CD1c-positive myeloid dendritic cell (primary cell): ENCODE measurements at regions not wholly inside any gene's neighbourhood (a gene's known extent, or its start where the extent isn't known, plus 50 kb on each side); places are given as distances from the start of the nearest gene placed in this dataset.
"Not testable (repeated sequence)": the region's sequence is repeated elsewhere in the genome, so short reads cannot be mapped to it uniquely, and the experiment has no call there.

Experiments used
- DNase-seq: peaks from one replicate; pipeline ENCODE4 v3.0.0-alpha.2; 2016; ENCODE audit errors: extremely low spot score

DNA sequence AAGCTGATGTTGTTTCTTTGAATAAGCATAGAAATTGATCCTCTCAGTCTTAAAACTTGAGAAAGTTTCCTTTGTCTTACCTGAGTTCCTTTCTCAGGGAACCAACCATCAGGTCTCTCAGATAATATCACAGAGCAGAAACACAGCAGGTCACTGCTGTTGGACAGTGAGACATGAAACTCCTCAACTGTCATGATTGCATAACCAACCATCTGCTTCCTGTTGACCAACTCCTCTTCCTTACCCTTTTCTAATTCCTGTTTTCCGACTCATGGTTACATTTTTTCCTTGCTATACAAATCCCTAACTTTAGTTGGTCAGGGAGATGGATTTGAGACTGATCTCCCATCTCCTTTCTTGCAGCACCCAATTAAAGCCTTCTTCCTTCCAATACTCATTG is 845.3 kb downstream of the FAM181B start:
- DNase-seq: no peak

DNA sequence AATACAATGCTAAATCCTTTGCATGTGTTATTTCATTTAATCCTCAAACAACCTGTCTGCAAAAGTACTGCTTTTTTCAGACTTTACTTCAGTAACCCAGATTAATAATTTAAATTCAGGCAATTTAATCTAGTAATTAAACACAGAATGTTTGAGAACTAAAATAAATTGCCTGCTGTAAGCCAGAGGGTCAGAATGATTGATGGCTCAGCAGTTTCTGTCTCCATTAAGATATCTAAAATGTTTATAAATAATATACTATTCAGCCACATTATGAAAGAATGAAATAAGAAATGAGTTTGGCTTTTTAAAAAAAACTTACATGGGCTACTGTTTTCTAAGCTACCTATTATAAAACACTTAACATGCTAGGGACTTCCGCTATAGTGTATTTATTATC is 846.0 kb downstream of the FAM181B start:
- no peak for DNase-seq

DNA sequence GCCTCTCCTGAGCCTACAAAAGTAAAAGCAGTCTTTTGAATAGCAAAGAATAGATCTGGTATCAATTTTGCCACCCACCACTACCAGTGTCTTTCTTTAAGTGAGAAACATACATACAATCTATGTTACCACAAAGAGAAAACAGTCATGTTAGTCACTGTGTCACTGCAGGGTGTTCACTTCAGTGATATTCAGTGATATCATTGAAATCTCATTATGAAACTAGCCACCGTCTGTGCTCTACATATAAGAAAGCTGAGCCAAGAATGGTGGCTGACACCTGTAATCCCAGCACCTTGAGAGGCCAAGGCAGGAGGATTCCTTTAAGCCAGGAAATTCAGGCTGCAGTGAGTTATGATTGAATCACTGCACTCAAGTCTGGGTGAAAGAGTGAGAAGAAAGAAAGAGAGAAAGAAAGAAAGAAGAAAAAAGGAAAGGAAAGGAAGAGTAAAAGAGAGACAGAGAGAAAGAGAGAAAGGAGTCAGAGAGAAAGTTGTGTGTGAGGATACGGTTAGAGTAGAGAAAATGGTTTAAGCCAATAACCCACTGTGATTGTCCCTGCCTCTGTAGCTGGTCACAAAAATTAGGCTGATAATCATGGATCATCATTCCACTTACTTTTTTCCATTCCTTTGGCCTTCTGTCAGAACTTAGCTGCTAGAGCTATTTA is 847.1 kb downstream of the FAM181B start:
- DNase-seq: no peak

DNA sequence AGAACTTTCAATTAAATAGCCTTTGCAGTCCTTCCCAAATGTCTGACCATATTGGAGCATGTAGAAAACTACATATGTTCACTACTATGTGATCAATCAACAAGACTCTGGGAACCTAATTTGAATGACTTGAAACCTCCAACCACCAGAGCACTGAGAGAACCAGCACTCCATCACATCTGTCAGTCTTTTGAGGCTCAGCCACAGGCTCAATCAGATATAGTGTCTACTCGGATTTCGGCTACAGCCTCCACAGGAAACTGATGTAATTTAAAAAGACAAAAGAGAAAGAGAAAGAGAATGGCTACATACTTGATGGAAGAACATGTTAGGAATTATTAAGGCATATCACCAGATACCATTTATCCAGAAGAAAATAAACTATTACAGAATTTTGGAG is 859.0 kb downstream of the FAM181B start:
- no peak for DNase-seq

DNA sequence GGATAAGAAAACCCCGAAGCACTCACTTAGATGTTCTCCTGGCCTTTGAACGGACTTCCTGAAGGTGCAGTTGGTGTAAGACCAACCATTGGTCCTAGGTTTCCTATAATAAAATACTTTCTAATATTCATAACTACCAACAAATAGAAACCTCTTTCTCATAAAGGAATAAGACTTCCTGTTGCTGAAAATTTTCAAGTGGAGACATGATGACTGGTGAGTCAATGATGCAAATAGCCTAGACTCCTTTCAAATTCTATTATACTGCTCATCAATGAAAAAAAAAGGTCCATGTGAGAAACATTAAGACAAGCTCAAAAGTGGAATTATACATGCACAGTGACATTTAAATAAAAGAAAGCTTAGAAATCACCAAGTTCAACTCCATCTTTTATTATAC is 862.8 kb downstream of the FAM181B start:
- no peak for DNase-seq

DNA sequence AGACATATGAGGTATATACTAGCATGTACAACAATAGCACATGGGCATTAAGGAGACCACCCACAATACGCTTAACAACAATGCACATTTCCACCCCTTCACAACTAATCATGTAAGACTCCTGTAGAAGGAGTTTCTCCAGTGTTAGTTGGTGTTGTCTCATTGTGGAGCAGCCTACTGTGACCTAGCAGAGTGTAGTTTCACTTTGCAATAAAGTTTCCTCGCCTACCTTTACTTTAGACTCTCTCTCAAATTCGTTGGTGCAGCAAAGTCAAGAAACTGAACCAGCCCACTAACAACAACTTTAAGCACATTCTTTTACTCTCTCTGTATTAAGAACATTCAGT is 863.6 kb downstream of the FAM181B start:
- DNase-seq: no peak

DNA sequence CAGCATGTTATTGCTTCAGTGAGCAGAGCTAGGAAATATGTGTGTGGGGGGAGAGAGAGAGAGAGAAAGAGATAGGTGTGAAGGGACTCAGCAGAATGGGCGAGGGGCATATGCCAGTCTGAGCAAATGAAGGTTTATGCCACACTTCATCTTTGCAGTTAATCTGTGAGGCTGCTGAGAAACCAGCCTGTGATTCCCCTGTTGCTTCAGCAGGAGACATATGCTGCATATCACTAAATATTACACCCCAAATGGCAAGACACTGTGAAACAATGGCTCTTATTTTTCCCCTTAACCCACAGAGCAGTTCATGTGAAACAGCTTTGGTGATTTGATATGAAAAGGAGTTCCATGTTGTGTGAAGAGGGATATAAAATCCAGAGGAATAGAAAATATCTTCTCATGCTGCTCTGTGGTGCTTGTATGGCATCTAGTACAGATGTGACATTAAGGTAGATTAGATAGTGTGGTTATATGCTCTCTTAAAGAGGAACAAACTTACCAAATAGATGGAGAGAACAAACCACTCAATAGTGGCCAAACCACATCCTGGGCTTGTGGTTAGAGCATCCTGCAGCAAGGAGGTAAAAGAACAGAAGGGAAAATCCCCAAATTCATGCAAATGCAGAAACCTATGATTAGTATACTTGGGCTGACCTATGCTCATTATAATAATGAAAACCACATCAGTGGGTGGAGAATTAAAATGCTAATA is 864.2 kb downstream of the FAM181B start:
- peak; percentile 35 for DNase-seq

DNA sequence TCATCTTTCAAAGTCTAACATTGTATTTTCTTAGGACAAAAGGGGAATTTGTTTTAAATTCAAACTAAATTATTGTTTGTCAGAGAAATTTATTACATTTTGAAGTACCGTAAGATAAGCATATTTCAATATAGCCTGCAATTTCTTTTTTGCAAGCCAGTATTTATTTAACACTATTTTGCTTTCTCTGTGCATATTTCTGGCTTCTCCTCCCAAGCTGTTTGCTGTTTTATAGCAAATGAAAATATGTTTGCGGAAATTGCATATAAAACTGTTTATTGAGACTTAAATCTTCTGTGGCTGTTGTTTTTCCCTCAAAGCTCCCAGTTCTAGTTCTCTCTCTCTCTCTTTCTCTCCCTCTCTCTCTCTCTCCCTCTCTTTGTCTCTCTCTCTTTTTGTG is 866.8 kb downstream of the FAM181B start:
- DNase-seq: no peak

DNA sequence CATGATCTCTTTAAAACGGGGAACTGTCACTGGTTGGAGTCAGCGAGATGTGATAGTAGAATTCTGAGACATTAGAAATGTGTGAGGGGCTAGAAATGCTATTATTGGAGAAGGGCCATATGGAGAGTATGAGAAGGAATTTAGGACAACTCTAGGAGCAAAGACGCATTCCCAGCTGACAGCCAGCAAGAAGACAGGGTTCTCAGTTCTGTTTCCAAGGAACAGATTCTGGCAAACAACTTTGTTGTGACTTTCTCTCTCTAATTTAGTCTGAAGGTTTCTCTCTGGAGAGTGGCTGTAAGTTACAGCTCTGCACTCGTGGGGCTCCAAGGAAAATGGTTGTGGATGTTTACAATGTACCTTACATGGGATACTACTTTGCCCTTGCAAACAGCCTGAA is 876.3 kb downstream of the FAM181B start:
- no peak for DNase-seq

DNA sequence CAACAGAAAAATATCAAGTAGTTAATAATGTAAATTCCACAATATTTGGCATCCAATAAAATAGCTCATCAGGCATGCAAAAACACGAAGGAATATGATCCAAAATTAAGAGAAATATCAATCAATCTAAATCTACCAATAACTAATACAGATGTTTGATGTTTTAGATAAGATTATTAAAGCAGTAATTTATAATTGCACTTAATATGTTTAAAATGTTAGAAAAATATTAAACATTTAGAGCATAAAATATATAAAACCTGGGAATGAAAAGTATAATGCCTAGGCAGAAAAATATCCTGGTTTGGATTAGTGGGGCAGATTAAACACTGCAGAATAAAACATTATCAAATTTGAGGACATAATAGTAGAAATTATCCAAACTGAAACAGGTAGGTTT is 879.9 kb downstream of the FAM181B start:
- DNase-seq: no peak

DNA sequence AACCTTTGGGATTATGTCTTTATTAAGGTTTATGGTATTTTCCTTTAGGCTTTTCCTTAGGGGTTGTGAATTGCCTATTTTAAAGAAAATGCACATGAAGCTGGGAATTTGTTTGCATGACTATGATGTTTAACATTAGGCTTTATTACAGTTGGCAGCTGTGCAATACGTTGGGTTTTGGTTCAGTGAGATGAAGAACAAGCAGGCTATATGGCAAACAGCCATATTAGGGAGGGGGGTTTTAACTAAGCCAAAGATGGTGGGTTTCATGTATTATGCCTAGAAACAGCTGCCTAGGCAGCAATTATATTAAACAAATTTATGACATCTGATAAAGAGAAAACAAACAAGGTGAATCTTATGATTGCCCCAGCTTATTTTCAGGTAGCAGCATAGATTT is 880.8 kb downstream of the FAM181B start:
- DNase-seq: no peak

DNA sequence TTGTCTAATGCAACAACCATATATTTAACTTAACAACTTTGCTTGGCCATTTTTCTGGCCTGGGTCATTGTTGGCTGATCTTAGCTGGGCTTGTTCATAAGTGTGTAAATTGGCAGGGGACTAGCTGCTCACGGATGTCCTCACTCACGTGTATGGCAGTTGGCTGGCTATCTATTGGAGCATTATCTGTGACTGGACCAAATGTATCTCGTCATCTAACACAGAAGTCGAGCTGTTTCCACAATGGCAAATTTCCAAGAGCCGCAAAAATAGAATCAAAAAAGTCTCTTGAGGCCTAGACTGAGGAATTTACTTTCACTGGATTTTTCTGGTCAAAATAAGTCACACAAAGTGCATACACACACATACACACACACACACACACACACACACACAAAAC is 893.3 kb downstream of the FAM181B start:
- DNase-seq: no peak

DNA sequence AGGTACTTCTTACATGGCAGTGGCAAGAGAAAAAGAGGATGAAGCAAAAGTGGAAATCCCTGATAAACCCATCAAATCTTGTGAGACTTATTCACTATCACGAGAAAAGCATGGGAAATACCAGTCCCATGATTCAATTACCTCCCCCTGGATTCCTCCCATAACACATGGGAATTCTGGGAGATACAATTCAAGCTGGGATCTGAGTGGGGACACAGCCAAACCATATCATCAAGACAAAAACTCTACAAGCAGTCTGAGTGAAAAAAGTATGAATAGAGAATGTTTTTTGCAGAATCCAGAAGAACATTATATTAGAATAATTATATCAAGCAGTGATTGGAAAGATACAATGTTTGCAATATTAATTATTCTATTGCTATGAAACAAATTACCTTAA is 893.7 kb downstream of the FAM181B start:
- DNase-seq: no peak

DNA sequence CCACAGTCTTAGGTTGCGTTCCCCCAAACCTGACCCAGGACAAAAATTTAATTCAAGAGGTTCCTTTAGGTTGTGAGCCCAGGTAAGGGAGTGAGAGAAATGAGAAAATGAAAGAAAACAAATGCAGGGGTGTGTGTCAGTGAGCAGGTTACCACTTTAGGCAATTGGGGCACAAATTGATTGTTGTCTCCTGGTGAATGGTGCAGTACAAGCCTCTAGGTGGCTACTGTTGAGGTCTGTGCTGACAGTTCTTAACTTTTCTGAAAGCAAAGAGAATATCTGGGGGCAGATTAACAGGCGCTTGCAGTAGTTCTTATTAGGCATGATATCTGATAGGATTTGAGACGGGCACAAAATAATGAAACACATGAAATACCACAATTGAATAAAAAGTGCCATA is 894.6 kb downstream of the FAM181B start:
- DNase-seq: no peak

DNA sequence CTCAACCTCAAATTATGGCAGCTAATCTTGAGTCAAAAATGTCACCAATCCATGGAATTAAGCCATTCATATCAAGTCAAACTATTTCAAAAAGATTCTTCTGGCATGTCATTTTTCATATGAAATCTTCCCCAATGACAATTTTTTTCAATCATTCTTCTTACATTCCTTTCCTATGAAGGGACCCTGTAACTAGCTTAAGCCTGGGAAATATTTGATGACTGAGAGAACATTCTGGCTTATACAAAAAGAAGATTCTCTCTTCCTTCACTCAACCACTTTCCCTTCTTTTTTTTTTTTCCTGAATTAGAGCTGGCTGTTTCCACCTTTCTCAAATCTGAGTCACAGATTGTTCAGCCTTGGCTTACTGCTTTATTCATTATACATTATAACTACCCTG is 903.7 kb downstream of the FAM181B start:
- DNase-seq: no peak

DNA sequence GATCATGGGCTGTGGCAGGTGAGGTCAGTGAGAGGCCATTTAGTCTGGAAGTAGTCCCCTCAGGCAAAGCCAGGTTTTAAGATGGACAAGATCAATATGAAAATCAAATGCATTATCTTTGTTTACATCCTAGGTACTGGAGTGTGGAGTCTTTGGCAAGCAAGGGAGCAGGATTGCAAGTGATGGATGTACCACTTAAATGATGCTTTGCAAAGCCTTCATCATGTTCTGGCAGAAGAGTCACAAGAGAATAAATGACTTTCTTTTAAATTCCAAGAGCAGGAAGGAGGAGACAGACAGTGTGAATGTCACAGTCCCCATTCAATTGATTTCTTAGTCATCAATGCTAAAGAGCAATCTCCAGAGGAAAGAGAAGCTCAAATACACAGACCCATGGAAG is 908.3 kb downstream of the FAM181B start:
- no peak for DNase-seq

DNA sequence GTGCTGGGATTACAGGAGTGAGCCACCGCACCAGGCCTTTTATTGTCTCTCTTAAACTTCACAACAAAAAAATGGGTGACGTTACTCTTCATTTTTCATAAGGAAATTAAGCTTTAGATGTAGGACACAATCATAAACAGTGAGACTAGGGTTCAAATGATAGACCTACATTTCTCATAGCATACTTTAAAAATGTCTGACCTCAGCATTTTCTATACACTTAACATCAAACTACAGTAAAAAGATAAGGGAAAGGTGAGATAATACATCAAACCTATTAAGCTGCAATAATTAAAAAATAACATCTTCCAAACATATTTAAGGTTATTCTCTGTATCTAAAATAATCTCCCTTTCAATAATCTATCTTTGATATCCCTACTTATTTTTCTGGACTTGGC is 914.2 kb downstream of the FAM181B start:
- no peak for DNase-seq

DNA sequence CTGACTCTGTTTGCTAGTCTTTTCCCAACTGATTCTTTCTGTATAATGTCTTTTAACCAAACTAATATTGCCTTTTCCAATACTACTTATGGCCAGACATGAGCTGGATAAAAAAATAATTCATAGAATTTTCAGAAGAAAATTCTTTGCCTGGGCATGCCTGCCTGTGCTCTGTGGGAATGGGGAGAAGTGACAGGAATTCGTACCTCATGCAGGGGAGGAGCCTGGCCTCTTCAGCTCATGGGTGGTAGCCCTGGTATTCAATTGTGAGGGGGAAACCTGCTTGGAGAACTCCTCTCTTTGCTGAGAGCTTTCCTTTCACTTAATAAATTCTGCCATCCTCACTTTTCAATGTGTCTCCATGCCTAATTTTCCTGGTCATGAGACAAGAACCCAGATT is 928.8 kb downstream of the FAM181B start:
- DNase-seq: no peak

DNA sequence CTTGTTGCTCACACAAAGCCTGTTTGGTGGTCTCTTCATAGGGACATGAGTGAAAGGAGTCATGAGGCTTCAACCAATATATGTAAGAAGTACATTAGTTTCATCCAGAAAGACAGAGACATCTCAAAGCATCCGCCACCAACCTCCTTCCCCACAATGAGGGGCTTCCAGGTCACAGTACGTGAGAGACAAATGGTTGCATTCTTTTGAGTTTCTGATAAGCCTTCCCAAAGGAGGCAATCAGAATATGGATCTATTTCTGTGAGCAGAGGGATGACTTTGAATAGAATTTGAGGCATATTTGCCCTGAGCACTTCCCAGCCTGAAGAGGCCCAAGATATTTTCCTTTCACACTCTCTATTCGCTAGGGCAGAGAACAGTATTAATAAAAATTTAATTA is 931.1 kb downstream of the FAM181B start:
- no peak for DNase-seq

DNA sequence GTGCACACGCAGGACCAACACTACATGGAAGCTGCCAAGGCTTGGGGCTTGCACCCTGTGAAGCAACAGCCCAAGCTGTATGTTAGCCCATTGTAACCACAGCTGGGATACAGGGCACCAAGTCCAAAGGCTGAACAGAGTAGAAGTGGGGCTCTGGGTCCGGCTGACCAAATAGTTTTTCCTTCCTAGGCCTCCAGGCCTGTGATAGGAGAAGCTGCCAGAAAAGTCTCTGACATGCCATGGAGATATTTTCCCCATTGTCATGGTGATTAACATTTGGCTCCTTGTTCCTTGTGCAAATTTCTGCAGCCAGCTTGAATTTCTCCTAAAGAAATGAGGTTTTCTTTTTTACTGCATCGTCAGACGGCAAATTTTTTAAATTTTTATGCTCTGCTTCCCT is 941.2 kb downstream of the FAM181B start:
- no peak for DNase-seq

DNA sequence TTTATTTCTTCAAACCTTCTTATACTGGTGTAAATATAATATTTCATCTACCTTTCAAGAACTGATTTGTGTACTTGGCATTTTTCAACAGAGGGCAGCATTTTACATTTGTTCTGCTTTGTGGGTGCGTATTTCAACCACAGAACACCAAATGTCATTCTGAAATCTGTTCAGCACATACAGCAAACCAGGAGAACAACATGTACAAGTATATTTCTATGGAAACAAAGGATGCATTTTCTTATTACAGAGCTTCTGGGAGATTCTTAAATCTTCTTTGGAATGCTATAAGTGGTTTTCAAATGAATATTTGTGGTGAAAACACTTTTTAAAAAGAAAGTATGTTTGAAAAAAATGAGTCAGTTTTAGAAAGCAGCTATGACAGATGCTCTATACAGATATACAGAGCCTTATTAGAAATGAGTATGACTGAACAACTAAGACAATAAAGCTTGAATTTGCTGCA is 946.0 kb downstream of the FAM181B start:
- no peak for DNase-seq

DNA sequence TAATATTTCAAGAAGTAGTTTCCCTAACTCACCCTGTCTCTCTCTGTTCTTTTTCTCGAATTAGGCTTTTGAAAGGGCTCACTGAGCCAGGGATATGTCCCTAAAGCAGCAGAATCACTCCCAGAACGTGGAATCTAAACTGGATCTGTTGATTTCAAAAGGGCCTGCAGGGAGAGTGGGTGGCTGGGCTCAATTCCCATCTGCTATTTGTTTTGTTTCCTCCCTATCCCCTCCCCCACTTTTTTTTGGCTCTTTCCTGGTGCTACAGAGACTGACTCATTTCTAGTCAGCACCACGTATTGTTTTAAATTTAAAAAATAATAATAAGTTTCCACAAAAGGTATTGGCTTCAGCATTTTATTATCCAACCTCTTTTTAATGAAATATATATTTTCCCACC is 961.5 kb downstream of the FAM181B start:
- DNase-seq: no peak

DNA sequence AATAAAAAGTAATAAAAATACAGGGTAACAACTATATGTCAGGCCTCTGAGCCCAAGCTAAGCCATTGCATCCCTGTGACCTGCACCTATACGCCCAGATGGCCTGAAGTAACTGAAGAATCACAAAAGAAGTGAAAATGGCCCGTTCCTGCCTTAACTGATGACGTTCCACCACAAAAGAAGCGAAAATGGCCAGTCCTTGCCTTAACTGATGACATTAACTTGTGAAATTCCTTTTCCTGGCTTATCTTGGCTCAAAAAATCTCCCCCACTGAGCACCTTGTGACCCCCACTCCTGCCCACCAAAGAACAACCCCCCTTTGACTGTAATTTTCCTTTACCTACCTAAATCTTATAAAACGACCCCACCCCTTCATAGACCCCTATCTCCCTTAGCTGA is 963.8 kb downstream of the FAM181B start:
- not testable (repeated sequence) for DNase-seq
